ENCODE measurements at regions not wholly inside any gene's neighbourhood (a gene's known extent, or its start where the extent isn't known, plus 50 kb on each side); places are given as distances from the start of the nearest gene placed in this dataset.

DNA sequence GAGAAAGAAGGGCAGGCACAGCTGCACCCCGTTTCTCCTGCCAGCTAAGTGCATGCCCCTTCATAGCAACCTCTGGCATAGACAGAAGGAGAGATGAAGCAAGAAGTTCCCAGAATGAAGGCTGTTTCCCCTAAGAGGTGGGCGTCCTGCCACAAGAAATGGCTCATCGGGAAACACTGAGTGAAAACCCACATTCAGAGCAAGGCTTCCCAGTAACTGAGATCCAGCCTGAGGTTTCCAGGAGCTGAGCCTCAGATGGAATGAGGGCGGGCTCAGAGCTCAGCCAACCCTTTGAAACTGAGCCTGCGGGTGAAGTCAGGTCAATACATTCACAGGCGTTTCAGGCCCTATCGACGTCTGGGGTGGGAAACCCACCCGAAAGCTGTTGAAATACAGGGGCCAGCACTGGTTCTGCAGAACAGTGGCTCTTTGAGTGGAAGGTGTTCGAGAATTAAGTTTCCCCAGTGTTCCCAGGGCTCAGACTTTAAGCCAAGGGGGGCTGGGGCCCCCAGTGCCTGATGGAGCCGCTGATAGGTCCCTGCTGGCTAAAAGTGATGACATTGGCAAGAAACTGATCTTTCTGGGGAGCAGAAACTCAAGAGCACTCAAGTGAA lies 510.2 kb downstream of the RPS24 start:
- Histone ChIP-seq H3K4me3 (no peak overlapping the region), H3K27ac (no peak overlapping the region), H3K27me3 (ENCODE audit: insufficient read depth in 3 of 3, low read length in 2 of 3) (no peaks in the 10 kb centered on the region), H3K36me3 (ENCODE audit: insufficient read depth in 1 of 2, low read depth in 1 of 2) (no peaks in the 10 kb centered on the region), H3K4me1 (peaks cover 16% of the 10 kb centered on the region), H3K9me3 (no peaks in the 10 kb centered on the region)
- TF ChIP-seq, protein P1, sequence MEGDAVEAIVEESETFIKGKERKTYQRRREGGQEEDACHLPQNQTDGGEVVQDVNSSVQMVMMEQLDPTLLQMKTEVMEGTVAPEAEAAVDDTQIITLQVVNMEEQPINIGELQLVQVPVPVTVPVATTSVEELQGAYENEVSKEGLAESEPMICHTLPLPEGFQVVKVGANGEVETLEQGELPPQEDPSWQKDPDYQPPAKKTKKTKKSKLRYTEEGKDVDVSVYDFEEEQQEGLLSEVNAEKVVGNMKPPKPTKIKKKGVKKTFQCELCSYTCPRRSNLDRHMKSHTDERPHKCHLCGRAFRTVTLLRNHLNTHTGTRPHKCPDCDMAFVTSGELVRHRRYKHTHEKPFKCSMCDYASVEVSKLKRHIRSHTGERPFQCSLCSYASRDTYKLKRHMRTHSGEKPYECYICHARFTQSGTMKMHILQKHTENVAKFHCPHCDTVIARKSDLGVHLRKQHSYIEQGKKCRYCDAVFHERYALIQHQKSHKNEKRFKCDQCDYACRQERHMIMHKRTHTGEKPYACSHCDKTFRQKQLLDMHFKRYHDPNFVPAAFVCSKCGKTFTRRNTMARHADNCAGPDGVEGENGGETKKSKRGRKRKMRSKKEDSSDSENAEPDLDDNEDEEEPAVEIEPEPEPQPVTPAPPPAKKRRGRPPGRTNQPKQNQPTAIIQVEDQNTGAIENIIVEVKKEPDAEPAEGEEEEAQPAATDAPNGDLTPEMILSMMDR (IDR thresholded peaks at IDR 0.05): no peak
- intact Hi-C loops (cut with DNase I): no loop called here
- ATAC-seq: peak; percentile 89 to 91 (median 90)
- 24 to 28% (median 25%) methylated on average over 11 of the region's 11 CpGs for WGBS, 3 donors
- DNase-seq: peak; percentile 86 to 87

DNA sequence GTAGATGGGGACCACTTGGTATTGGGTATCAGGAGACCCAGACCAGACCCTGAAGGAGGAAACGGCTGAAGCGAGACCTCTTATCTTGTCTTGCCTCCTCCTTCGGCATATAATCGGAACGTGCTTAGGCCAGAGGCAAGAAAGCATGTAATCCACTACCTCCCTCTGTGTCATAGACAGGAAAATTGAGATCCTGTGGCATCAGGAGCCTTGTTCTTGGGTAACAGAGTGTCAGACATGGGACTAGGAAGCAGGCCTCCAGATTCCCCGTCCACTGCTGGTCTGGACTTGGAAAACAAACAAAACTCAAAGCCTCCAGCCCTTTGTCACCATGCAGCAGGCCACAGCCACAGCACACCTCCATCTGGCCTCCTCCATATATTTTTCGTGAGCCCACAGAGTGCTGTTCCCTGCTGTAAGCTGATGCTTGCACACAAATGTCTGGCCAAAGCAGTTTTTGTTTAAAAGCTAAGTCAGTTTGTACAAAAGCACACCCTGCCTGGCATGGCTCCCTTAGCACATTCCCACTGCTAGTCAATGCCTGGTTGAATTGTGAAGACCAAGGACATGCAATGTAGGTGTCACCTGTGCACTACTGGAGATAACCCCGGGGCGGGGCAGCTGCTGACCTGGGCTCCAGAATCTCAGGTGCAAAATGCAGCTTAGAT lies 510.9 kb downstream of the RPS24 start:
- no peaks in the 10 kb centered on the region for H3K36me3 ChIP-seq (ENCODE audit: insufficient read depth in 1 of 2, low read depth in 1 of 2)
- no peaks in the 10 kb centered on the region for H3K9me3 ChIP-seq
- TF ChIP-seq, protein P1 (IDR thresholded peaks at IDR 0.05): no peak
- H3K27ac ChIP-seq: no peak overlapping the region
- intact Hi-C loops (cut with DNase I): no loop called here
- peaks cover 16% of the 10 kb centered on the region for H3K4me1 ChIP-seq
- DNase-seq (no peak), ATAC-seq (peak; percentile 42 to 59 (median 50))
- 53 to 69% (median 65%) methylated on average over 9 of the region's 9 CpGs for WGBS, 3 donors
- no peaks in the 10 kb centered on the region for H3K27me3 ChIP-seq (ENCODE audit: insufficient read depth in 3 of 3, low read length in 2 of 3)
- H3K4me3 ChIP-seq: no peak overlapping the region

DNA sequence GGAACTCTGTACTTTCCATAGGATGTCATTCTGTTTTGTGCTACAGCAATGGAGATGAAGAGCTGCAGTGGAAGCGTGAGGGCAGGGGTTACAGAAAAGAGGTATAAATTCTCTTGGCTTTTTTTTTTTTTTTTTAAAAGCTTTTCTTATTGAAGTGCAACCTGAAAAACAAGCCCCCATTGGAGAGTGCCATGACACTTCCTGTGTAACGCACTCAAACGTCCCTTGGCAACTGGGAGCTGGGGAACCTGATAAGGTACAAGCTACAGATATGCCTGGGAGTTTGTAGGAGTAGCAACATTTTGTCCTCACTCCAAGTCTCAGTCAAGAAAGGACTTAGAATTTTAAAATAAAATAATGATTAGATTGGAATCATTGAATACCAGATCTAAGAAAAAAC lies 512.1 kb downstream of the RPS24 start:
- DNase-seq (no peak), ATAC-seq (no peak)
- Histone ChIP-seq H3K4me3 (no peak overlapping the region), H3K4me1 (peaks cover 16% of the 10 kb centered on the region), H3K9me3 (no peaks in the 10 kb centered on the region), H3K27ac (no peak overlapping the region), H3K36me3 (ENCODE audit: insufficient read depth in 1 of 2, low read depth in 1 of 2) (no peaks in the 10 kb centered on the region), H3K27me3 (ENCODE audit: insufficient read depth in 3 of 3, low read length in 2 of 3) (no peaks in the 10 kb centered on the region)
- intact Hi-C loops (cut with DNase I): no loop called here
- 61 to 85% (median 73%) methylated on average over 3 of the region's 3 CpGs for WGBS, 3 donors
- TF ChIP-seq, protein P1 (IDR thresholded peaks at IDR 0.05): no peak

DNA sequence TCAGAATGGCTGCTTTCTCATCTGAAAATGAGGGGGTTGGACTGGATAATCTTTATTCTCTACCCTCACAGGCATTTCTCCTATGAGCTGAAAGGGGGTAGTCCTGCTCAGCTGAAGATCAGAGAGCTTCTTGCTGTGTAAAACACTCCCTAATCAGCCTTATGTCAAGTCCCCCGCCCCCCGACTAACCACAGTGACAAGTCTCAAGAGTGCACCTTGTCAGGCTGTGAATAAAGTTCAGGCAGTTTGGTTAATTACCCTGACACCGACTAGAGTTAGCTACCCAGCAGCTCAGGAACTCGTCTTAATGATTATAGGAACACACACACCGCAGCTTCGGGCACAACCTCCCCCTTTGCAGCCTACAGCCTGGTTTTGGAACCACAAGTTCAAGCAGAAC lies 513.7 kb downstream of the RPS24 start:
- ATAC-seq (no peak), DNase-seq (no peak)
- H3K27me3 ChIP-seq (ENCODE audit: insufficient read depth in 3 of 3, low read length in 2 of 3): no peaks in the 10 kb centered on the region
- no peak overlapping the region for H3K4me3 ChIP-seq
- no peaks in the 10 kb centered on the region for H3K36me3 ChIP-seq (ENCODE audit: insufficient read depth in 1 of 2, low read depth in 1 of 2)
- H3K27ac ChIP-seq: no peak overlapping the region
- TF ChIP-seq, protein P1 (IDR thresholded peaks at IDR 0.05): no peak
- peaks cover 16% of the 10 kb centered on the region for H3K4me1 ChIP-seq
- WGBS, 3 donors: 79 to 85% (median 83%) methylated on average over 6 of the region's 6 CpGs
- H3K9me3 ChIP-seq: no peaks in the 10 kb centered on the region
- intact Hi-C loops (cut with DNase I): no loop called here

DNA sequence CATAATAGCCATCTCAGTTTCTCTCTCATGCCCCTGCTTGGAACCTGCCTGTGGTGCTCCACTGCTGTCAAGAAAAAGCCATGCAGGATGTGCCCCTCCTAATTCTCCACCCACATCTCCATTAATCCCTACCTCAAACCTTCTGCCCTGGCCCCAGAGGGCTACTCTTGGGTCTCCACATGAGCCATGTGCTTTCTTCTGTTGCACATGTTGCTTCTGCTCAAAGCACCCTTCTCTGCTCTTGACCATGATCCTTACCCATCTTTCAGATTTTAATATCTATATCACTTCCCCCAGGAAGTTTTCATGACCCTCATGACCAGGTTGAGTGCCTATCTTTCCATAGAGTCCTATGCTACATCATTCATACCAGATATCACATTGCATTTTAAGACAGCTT lies 514.2 kb downstream of the RPS24 start:
- TF ChIP-seq, protein P1 (IDR thresholded peaks at IDR 0.05): no peak
- Histone ChIP-seq H3K27ac (no peak overlapping the region), H3K27me3 (ENCODE audit: insufficient read depth in 3 of 3, low read length in 2 of 3) (no peaks in the 10 kb centered on the region), H3K4me3 (no peak overlapping the region), H3K36me3 (ENCODE audit: insufficient read depth in 1 of 2, low read depth in 1 of 2) (no peaks in the 10 kb centered on the region), H3K9me3 (no peaks in the 10 kb centered on the region), H3K4me1 (peaks cover 16% of the 10 kb centered on the region)
- ATAC-seq: no peak
- intact Hi-C loops (cut with DNase I): no loop called here
- DNase-seq: no peak
